NCI-H446 (cell line): ENCODE measurements at regions not wholly inside any gene's neighbourhood (a gene's known extent, or its start where the extent isn't known, plus 50 kb on each side); places are given as distances from the start of the nearest gene placed in this dataset.
"Not testable (repeated sequence)": the region's sequence is repeated elsewhere in the genome, so short reads cannot be mapped to it uniquely, and the experiment has no call there.

Experiments
- DNase-seq, 2 experiments: peaks; one replicate each; lab custom pipeline; 2025; lab: John Stamatoyannopoulos, UW

- no peak for DNase-seq
Observed at GRCh38 chr6:113662093-113662665, 195.0 kb upstream of the MARCKS start.

- DNase-seq: no peak
Observed at GRCh38 chr6:113662688-113663333, 194.3 kb upstream of the MARCKS start.

GRCh38 chr6:113664909-113665308 lies 192.2 kb upstream of the MARCKS start:
- DNase-seq: no peak

- DNase-seq: no peak
Observed at GRCh38 chr6:113668641-113669408, 188.3 kb upstream of the MARCKS start.

- DNase-seq: no peak
Observed at GRCh38 chr6:113669606-113670005, 187.5 kb upstream of the MARCKS start.

- no peak for DNase-seq
Observed at GRCh38 chr6:113671421-113671820, 185.7 kb upstream of the MARCKS start.

GRCh38 chr6:113672491-113673149 lies 184.5 kb upstream of the MARCKS start:
- DNase-seq: peak; percentile 23 to 54

GRCh38 chr6:113674075-113674474 lies 183.1 kb upstream of the MARCKS start:
- peak in 1 of 2 experiments; percentile 16 for DNase-seq

GRCh38 chr6:113676057-113676456 lies 181.1 kb upstream of the MARCKS start:
- no peak for DNase-seq

GRCh38 chr6:113676968-113677367 lies 180.2 kb upstream of the MARCKS start:
- DNase-seq: peak in 1 of 2 experiments; percentile 11

- peak in 1 of 2 experiments; percentile 3 for DNase-seq
Observed at GRCh38 chr6:113679051-113679450, 178.1 kb upstream of the MARCKS start.

- DNase-seq: no peak
Observed at GRCh38 chr6:113680301-113680700, 176.8 kb upstream of the MARCKS start.

- DNase-seq: no peak
Observed at GRCh38 chr6:113683968-113684367, 173.2 kb upstream of the MARCKS start.

GRCh38 chr6:113684382-113684901 lies 172.7 kb upstream of the MARCKS start:
- no peak for DNase-seq

GRCh38 chr6:113686049-113686448 lies 171.1 kb upstream of the MARCKS start:
- no peak for DNase-seq

GRCh38 chr6:113689620-113690019 lies 167.5 kb upstream of the MARCKS start:
- DNase-seq: not testable (repeated sequence)

- no peak for DNase-seq
Observed at GRCh38 chr6:113690281-113691259, 166.6 kb upstream of the MARCKS start.

- no peak for DNase-seq
Observed at GRCh38 chr6:113691260-113691656, 165.9 kb upstream of the MARCKS start.

- DNase-seq: no peak
Observed at GRCh38 chr6:113693851-113694250, 163.3 kb upstream of the MARCKS start.

GRCh38 chr6:113694278-113695077 lies 162.7 kb upstream of the MARCKS start:
- DNase-seq: no peak
